Spleen (tissue), 11 donors: ENCODE measurements at regions not wholly inside any gene's neighbourhood (a gene's known extent, or its start where the extent isn't known, plus 50 kb on each side); places are given as distances from the start of the nearest gene placed in this dataset.

Experiments used
- DNase-seq: peaks from one replicate; pipeline ENCODE4 v3.0.0-alpha.2; 2020
- H3K27ac ChIP-seq, 8 donors: fragments of 200-600 bp; sonication (generic) in 7 of 8; 1 replicate in 4 of 8; 2 replicates in 4 of 8; pipeline versions ENCODE4 v1.5.0 to v1.8.0; 2016 to 2021; ENCODE audit warnings: inconsistent platforms in 4 of 8, mild to moderate bottlenecking in 4 of 8, moderate library complexity in 1 of 8
- H3K27me3 ChIP-seq, 7 donors: fragments of 200-600 bp; sonication (generic) in 6 of 7; replicated peaks in 1 of 7; 1 replicate in 4 of 7; 2 replicates in 3 of 7; pipeline versions ENCODE4 v1.5.0 to v1.8.0; 2016 to 2021; ENCODE audit warnings: inconsistent platforms in 3 of 7, mild to moderate bottlenecking in 1 of 7
- H3K36me3 ChIP-seq, 6 donors: fragments of 200-600 bp; sonication (generic) in 5 of 6; 1 replicate in 4 of 6; 2 replicates in 2 of 6; pipeline versions ENCODE4 v1.5.0 to v1.8.0; 2016 to 2021; ENCODE audit warnings: inconsistent platforms in 2 of 6
- H3K4me1 ChIP-seq, 6 donors: fragments of 200-600 bp; sonication (generic) in 5 of 6; 1 replicate in 3 of 6; 2 replicates in 3 of 6; pipeline versions ENCODE4 v1.5.0 to v1.8.0; 2016 to 2021; ENCODE audit warnings: inconsistent platforms in 3 of 6
- H3K4me3 ChIP-seq, 8 donors: fragments of 200-600 bp; sonication (generic) in 7 of 8; 1 replicate in 4 of 8; 2 replicates in 4 of 8; pipeline versions ENCODE4 v1.5.0 to v1.8.0; 2016 to 2021; ENCODE audit warnings: inconsistent platforms in 4 of 8, mild to moderate bottlenecking in 4 of 8, moderate library complexity in 2 of 8
- H3K9me3 ChIP-seq, 8 donors: fragments of 200-600 bp; sonication (generic) in 7 of 8; 1 replicate in 4 of 8; 2 replicates in 4 of 8; pipeline versions ENCODE4 v1.5.0 to v1.8.0; 2016 to 2021; ENCODE audit warnings: inconsistent platforms in 4 of 8
- POLR2A ChIP-seq, 3 donors: fragments of 450-650 bp; IDR thresholded peaks; one replicate each; pipeline ENCODE4 v1.5.1; 2017; ENCODE audit warnings: antibody characterized with exemption in 3 of 3, mild to moderate bottlenecking in 1 of 3
- POLR2AphosphoS5 ChIP-seq, 3 donors: sonication (generic); formaldehyde crosslinking; IDR thresholded peaks; one replicate each; pipeline ENCODE4 v1.5.1; 2017; ENCODE audit warnings: antibody characterized with exemption in 3 of 3
- WGBS, 5 donors: extraction: QIAGEN DNeasy Blood & Tissue Kit in 3 of 5; methylation state at CpG; one replicate each; pipeline versions ENCODE4 v1.1.5 to v1.1.7; 2013 to 2018; 5-methylcytosine and 5-hydroxymethylcytosine counted together
- intact Hi-C: fragments of 100-400 bp; cut with DNase I; formaldehyde crosslinking; loops from one replicate; pipeline ENCODE4 v1.15.0; 2023; ENCODE audit warnings: low total_unique reads
- TF ChIP-seq, protein P1 (sequence below), 11 experiments: fragments of 200-600 bp in 7 of 11; fragments of 450-650 bp in 4 of 11; sonication (generic) in 4 of 11; IDR thresholded peaks in 8 of 11; conservative IDR thresholded peaks in 3 of 11; 1 replicate in 7 of 11; 2 replicates in 4 of 11; pipeline versions ENCODE4 v1.4.0 to v1.8.0; 2016 to 2021; ENCODE audit warnings: antibody characterized with exemption in 11 of 11, inconsistent platforms in 4 of 11, mild to moderate bottlenecking in 1 of 11
- donor health status: healthy with polysubstance abuse.
- donor health status: DM: no; HTN: no; CAD: no; lungs with moderate emphysema.
- donor health status: DM: no; HTN: no; CAD: no.
- donor health status: Bipolar disorder and iron deficiency.
- donor health status: healthy.
- donor health status: DM: no; HTN: no; CAD: no.
- donor health status: DM: yes; HTN: yes; CAD: no.

DNA sequence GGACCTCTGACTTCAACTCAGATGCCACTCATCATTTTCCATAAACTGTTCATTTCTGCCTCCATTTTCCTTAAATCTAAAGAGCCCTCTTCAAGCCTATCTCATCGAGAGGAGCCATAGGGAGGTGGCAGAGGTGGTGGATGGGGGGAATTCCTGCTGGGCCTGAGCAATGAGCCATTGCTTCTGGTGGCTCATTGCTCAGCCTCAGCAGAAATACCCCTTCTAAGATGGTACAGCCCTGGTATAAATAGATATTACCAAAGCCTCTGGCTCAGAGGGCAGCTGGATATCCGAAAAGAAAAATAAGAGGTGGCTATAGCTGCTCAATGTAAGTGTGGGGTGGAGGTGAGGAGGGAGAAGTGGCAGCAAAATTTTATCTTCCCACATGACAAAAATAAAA, 313.5 kb downstream of the CAAP1 start:
- H3K4me1 ChIP-seq: no peaks in the 10 kb centered on the region
- no peak overlapping the region for H3K4me3 ChIP-seq
- no peak for DNase-seq
- no peak overlapping the region for H3K27ac ChIP-seq
- TF ChIP-seq POLR2AphosphoS5 (IDR thresholded peaks at IDR 0.05) (no peak), POLR2A (IDR thresholded peaks at IDR 0.05) (no peak)
- TF ChIP-seq, protein P1, sequence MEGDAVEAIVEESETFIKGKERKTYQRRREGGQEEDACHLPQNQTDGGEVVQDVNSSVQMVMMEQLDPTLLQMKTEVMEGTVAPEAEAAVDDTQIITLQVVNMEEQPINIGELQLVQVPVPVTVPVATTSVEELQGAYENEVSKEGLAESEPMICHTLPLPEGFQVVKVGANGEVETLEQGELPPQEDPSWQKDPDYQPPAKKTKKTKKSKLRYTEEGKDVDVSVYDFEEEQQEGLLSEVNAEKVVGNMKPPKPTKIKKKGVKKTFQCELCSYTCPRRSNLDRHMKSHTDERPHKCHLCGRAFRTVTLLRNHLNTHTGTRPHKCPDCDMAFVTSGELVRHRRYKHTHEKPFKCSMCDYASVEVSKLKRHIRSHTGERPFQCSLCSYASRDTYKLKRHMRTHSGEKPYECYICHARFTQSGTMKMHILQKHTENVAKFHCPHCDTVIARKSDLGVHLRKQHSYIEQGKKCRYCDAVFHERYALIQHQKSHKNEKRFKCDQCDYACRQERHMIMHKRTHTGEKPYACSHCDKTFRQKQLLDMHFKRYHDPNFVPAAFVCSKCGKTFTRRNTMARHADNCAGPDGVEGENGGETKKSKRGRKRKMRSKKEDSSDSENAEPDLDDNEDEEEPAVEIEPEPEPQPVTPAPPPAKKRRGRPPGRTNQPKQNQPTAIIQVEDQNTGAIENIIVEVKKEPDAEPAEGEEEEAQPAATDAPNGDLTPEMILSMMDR (IDR thresholded peaks at IDR 0.05 in 8 of 11, conservative IDR thresholded peaks at IDR 0.05 in 3 of 11): no peak
- H3K9me3 ChIP-seq: no peaks in the 10 kb centered on the region
- WGBS, 5 donors: 50 to 68% (median 58%) methylated on average over 2 of the region's 2 CpGs
- intact Hi-C loops: no loop called here
- H3K36me3 ChIP-seq: no peaks in the 10 kb centered on the region
- H3K27me3 ChIP-seq: no peaks in the 10 kb centered on the region

DNA sequence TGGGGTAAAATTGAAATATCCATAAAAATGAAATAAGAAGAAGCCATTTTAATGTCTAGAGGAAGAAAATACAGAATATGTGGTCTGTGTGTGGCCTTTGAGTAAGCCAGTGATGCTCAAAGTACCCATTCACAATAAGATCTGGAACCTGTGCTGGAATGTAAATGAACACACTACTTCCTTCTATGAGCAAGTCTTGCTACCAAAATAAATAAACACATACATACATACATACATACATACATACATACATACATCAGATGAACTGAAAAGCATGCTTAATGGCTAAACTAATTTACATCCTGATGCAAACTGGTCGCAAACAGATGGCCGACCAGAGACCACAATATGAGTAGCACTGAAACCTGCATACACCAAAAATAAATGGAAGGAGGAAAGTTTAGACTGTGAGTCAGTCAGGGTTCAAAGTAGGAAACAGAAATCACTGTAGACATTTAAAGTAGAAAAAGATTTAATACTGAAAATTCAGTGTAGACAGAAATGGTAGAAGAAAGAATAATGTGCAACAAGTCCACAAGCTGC, 317.6 kb downstream of the CAAP1 start:
- Histone ChIP-seq H3K27me3 (no peaks in the 10 kb centered on the region), H3K36me3 (no peaks in the 10 kb centered on the region), H3K27ac (no peak overlapping the region), H3K4me3 (no peak overlapping the region), H3K4me1 (no peaks in the 10 kb centered on the region), H3K9me3 (no peaks in the 10 kb centered on the region)
- 85 to 99% (median 93%) methylated on average over 2 of the region's 2 CpGs for WGBS, 5 donors
- no peak for DNase-seq
- intact Hi-C loops: no loop called here
- no peak for TF ChIP-seq POLR2A (IDR thresholded peaks at IDR 0.05)
- TF ChIP-seq, protein P1 (IDR thresholded peaks at IDR 0.05 in 8 of 11, conservative IDR thresholded peaks at IDR 0.05 in 3 of 11): no peak
- TF ChIP-seq POLR2AphosphoS5 (IDR thresholded peaks at IDR 0.05): no peak

DNA sequence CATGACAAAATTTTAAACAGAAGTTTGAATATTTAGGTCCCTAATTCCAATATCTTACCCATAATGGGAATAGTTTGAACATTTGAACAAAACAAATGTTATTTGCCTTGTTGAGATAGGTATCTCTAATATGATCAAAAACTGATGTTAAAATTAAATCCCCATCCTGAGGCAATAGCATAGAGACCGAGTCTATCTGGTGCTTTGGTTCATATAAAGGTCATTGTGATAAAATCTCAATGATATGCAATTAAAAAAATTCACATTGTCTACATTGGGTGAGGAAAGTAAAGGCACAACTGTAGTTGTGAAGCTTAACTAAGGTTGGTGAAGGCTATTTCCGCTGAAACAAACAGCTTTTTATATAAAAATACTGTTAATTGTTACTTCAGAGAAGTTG, 318.3 kb downstream of the CAAP1 start:
- no peaks in the 10 kb centered on the region for H3K4me1 ChIP-seq
- H3K9me3 ChIP-seq: no peaks in the 10 kb centered on the region
- WGBS, 5 donors: 68 to 82% (median 75%) methylated on average over 2 of the region's 2 CpGs
- H3K36me3 ChIP-seq: no peaks in the 10 kb centered on the region
- H3K27ac ChIP-seq: no peak overlapping the region
- no peak overlapping the region for H3K4me3 ChIP-seq
- intact Hi-C loops: no loop called here
- H3K27me3 ChIP-seq: no peaks in the 10 kb centered on the region
- DNase-seq: no peak
- TF ChIP-seq POLR2A (IDR thresholded peaks at IDR 0.05): no peak
- no peak for TF ChIP-seq POLR2AphosphoS5 (IDR thresholded peaks at IDR 0.05)
- TF ChIP-seq, protein P1 (IDR thresholded peaks at IDR 0.05 in 8 of 11, conservative IDR thresholded peaks at IDR 0.05 in 3 of 11): no peak

DNA sequence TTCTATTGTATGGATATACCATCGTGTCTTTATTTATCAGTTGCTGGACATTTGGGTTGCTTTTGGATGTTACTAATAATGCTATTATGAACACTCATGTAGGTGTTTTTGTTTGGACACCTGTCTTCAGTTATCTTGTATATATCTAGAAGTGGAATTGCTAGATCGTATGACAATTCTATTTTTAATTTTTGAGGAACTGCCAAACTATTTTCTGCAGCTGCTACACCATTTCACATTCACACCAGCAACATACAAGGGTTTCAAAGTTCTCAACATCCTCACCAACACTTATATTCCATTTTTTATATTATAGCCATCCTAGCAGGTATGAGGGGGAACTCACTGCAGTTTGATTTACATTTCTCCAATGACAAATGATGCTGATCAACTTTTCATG, 324.6 kb downstream of the CAAP1 start:
- 54 to 65% (median 61%) methylated on average over 2 of the region's 2 CpGs for WGBS, 5 donors
- H3K4me3 ChIP-seq: no peak overlapping the region
- no peak for DNase-seq
- H3K27me3 ChIP-seq: no peaks in the 10 kb centered on the region
- intact Hi-C loops: no loop called here
- no peak overlapping the region for H3K27ac ChIP-seq
- no peaks in the 10 kb centered on the region for H3K36me3 ChIP-seq
- H3K4me1 ChIP-seq: no peaks in the 10 kb centered on the region
- TF ChIP-seq, protein P1 (IDR thresholded peaks at IDR 0.05 in 8 of 11, conservative IDR thresholded peaks at IDR 0.05 in 3 of 11): no peak
- no peak for TF ChIP-seq POLR2A (IDR thresholded peaks at IDR 0.05)
- TF ChIP-seq POLR2AphosphoS5 (IDR thresholded peaks at IDR 0.05): no peak
- H3K9me3 ChIP-seq: no peaks in the 10 kb centered on the region
